ENCODE measurements at regions not wholly inside any gene's neighbourhood (a gene's known extent, or its start where the extent isn't known, plus 50 kb on each side); places are given as distances from the start of the nearest gene placed in this dataset.

- no peak overlapping the region for H3K4me3 ChIP-seq (ENCODE audit: extremely low read depth in 1 of 4, insufficient read depth in 2 of 4, low read depth in 3 of 4, low read length in 4 of 4)
- H3K4me2 ChIP-seq (ENCODE audit: insufficient read depth in 1 of 2, low read depth in 2 of 2, low read length in 2 of 2) = no peak overlapping the region
- H3K27ac ChIP-seq (ENCODE audit: low read depth, low read length) = no peak overlapping the region
- no peaks in the 10 kb centered on the region for H4K20me1 ChIP-seq (replicated peaks in 1 of 2; ENCODE audit: control insufficient read depth in 1 of 2, insufficient read depth in 2 of 2, low read length in 2 of 2)
- no peak for FAIRE-seq
- H2AK5ac ChIP-seq (ENCODE audit: low read depth, low read length) = no peak overlapping the region
- no peaks in the 10 kb centered on the region for H3K9me3 ChIP-seq (ENCODE audit: insufficient read depth in 2 of 2, low read depth in 1 of 2, low read length in 1 of 2)
- H4K91ac ChIP-seq (replicated peaks; ENCODE audit: insufficient read length, low read length) = no peak overlapping the region
- no peak overlapping the region for H2AFZ ChIP-seq (ENCODE audit: low read length)
- DNase-seq (ENCODE audit: low read depth in 1 of 2, low spot score in 2 of 2) = no peak
- no peak overlapping the region for H2BK120ac ChIP-seq (replicated peaks; ENCODE audit: low read depth, low read length)
- H3K23ac ChIP-seq (ENCODE audit: insufficient read length) = no peak overlapping the region
- H2BK20ac ChIP-seq (ENCODE audit: low read length) = no peak overlapping the region
- H3K4ac ChIP-seq (replicated peaks; ENCODE audit: insufficient read length, low read depth, low read length) = no peak overlapping the region
- H2BK5ac ChIP-seq (ENCODE audit: low read depth, low read length) = no peak overlapping the region
- no peak overlapping the region for H4K8ac ChIP-seq (ENCODE audit: extremely low read depth, insufficient read depth, low read length)
- H3K27me3 ChIP-seq (replicated peaks in 1 of 4; ENCODE audit: control insufficient read depth in 3 of 4, extremely low read depth in 1 of 4, insufficient read depth in 3 of 4, low read length in 3 of 4) = no peaks in the 10 kb centered on the region
- no peaks in the 10 kb centered on the region for H3K4me1 ChIP-seq (replicated peaks in 1 of 4; ENCODE audit: control insufficient read depth in 3 of 4, insufficient read depth in 4 of 4, low read length in 3 of 4)
- H2BK12ac ChIP-seq (ENCODE audit: low read depth, low read length) = no peak overlapping the region
- no peak overlapping the region for H4K5ac ChIP-seq (ENCODE audit: insufficient read length, low read depth, low read length)
- CTCF ChIA-PET (ENCODE audit: partially characterized antibody) = interaction anchor here (0.9 kb wide), 1 partner anchor 8 kb away, joined by 4 read pairs; no protein-coding TSS in a partner anchor
- POLR2A ChIA-PET (ENCODE audit: partially characterized antibody) = interaction anchor here (1.1 kb wide), 1 partner anchor 10 kb away, joined by 3 read pairs; no protein-coding TSS in a partner anchor
- no peak overlapping the region for H2BK15ac ChIP-seq (ENCODE audit: low read length)
- H3K23me2 ChIP-seq (ENCODE audit: low read depth, low read length) = no peaks in the 10 kb centered on the region
- H3K9ac ChIP-seq (replicated peaks in 1 of 4; ENCODE audit: extremely low read depth in 1 of 4, low read depth in 3 of 4, low read length in 3 of 4) = no peak overlapping the region
- WGBS, 2 experiments (ENCODE audit: extremely low coverage in 1 of 2, insufficient coverage in 1 of 2, insufficient read length in 1 of 2, insufficient replicate concordance in 2 of 2, low coverage in 1 of 2, low lambda C conversion rate in 2 of 2, missing lambda C conversion rate in 1 of 2) = 96% methylated on average over 7 of the region's 7 CpGs; no CpG with 5 or more reads in 1 of the 2 experiments
- no peak overlapping the region for H3K18ac ChIP-seq (ENCODE audit: extremely low read depth, low read length)
- H3K79me2 ChIP-seq (ENCODE audit: control insufficient read depth in 1 of 2, insufficient read depth in 2 of 2, low read length in 2 of 2) = no peaks in the 10 kb centered on the region
- no peaks in the 10 kb centered on the region for H3K79me1 ChIP-seq (ENCODE audit: low read depth, low read length)
- H3K14ac ChIP-seq (ENCODE audit: insufficient read length) = no peak overlapping the region
- H3K36me3 ChIP-seq (ENCODE audit: control insufficient read depth in 2 of 4, insufficient read depth in 4 of 4, low read length in 3 of 4) = no peaks in the 10 kb centered on the region
- H3K56ac ChIP-seq (replicated peaks; ENCODE audit: insufficient read length, low read depth, low read length) = no peak overlapping the region
- TF ChIP-seq HDAC2 (IDR thresholded peaks at IDR 0.05; ENCODE audit: borderline replicate concordance in 1 of 2, low read depth in 2 of 2, low read length in 2 of 2) (no peak), CBX5 (IDR thresholded peaks at IDR 0.05; ENCODE audit: low read depth, low read length) (no peak), FOSL1 (IDR thresholded peaks at IDR 0.05; ENCODE audit: insufficient read depth, low read depth, low read length) (no peak), NANOG (IDR thresholded peaks at IDR 0.05; ENCODE audit: insufficient read depth, low read depth, low read length, poor library complexity, severe bottlenecking) (no peak), CHD1 (IDR thresholded peaks at IDR 0.05; ENCODE audit: low read depth, low read length) (no peak), TAF1 (IDR thresholded peaks at IDR 0.05; ENCODE audit: low read depth, low read length) (no peak), EZH2 (IDR thresholded peaks at IDR 0.05; ENCODE audit: low read depth, low read length, severe bottlenecking) (no peak), YY1 (IDR thresholded peaks at IDR 0.05; ENCODE audit: low read depth, low read length) (no peak), CHD2 (IDR thresholded peaks at IDR 0.05; ENCODE audit: low read length) (no peak), POLR2AphosphoS5 (IDR thresholded peaks at IDR 0.05; ENCODE audit: low read depth, low read length) (no peak), MAFK (IDR thresholded peaks at IDR 0.05; ENCODE audit: low read depth, low read length) (no peak), RFX5 (IDR thresholded peaks at IDR 0.05; ENCODE audit: borderline replicate concordance, low read depth, low read length) (no peak), CBX8 (IDR thresholded peaks at IDR 0.05; ENCODE audit: borderline replicate concordance, low read depth, low read length) (no peak), POLR2A (IDR thresholded peaks at IDR 0.05; ENCODE audit: control extremely low read depth in 1 of 2, low read depth in 2 of 2, low read length in 2 of 2) (no peak), USF2 (IDR thresholded peaks at IDR 0.05; ENCODE audit: low read length) (no peak)
Observed at GRCh38 chr6:150734235-150734634, 131.3 kb upstream of the MTHFD1L start.

Measured in H1 (cell line).